GM20000 (cell line): ENCODE measurements at regions not wholly inside any gene's neighbourhood (a gene's known extent, or its start where the extent isn't known, plus 50 kb on each side); places are given as distances from the start of the nearest gene placed in this dataset.

Source experiments
- DNase-seq: peaks from one replicate; pipeline ENCODE4 v3.0.0; 2012; ENCODE audit warnings: low spot score
- CTCF ChIP-seq: IDR thresholded peaks from 2 replicates; pipeline ENCODE4 v1.5.1; 2012; ENCODE audit warnings: mild to moderate bottlenecking, control low read depth; ENCODE audit errors: extremely low read depth, missing control alignments

GRCh38 chr2:238711346-238711745 lies 136.5 kb upstream of the TWIST2 start:
- no peak for TF ChIP-seq CTCF
- DNase-seq = no peak

- no peak for TF ChIP-seq CTCF
- no peak for DNase-seq
Measured at GRCh38 chr2:238712011-238712410, 135.9 kb upstream of the TWIST2 start.

- TF ChIP-seq CTCF = no peak
- no peak for DNase-seq
Measured at GRCh38 chr2:238713198-238713826, 134.6 kb upstream of the TWIST2 start.

GRCh38 chr2:238714038-238714528 lies 133.8 kb upstream of the TWIST2 start:
- no peak for TF ChIP-seq CTCF
- DNase-seq = no peak

GRCh38 chr2:238716171-238716570 lies 131.7 kb upstream of the TWIST2 start:
- no peak for DNase-seq
- no peak for TF ChIP-seq CTCF

GRCh38 chr2:238716585-238716984 lies 131.3 kb upstream of the TWIST2 start:
- DNase-seq = no peak
- TF ChIP-seq CTCF = no peak

GRCh38 chr2:238717084-238717483 lies 130.8 kb upstream of the TWIST2 start:
- no peak for TF ChIP-seq CTCF
- no peak for DNase-seq
